HCT116 (cell line): ENCODE measurements at regions not wholly inside any gene's neighbourhood (a gene's known extent, or its start where the extent isn't known, plus 50 kb on each side); places are given as distances from the start of the nearest gene placed in this dataset.

Source experiments
- ATAC-seq: fragments of 200-7000 bp; cut with Tn5 transposase; 2 replicates; pipeline ENCODE4 v1.9.1; 2020; ENCODE audit warnings: mild to moderate bottlenecking, moderate library complexity
- BruUV-seq: library from RNA; stranded (reverse); fragments of 400-500 nt; replicated peaks from 2 replicates; lab custom pipeline; 2021; lab: Mats Ljungman, UMichigan
- CTCF ChIA-PET: fragments of 300-600 bp; sonication (Branson Sonifier 250); formaldehyde crosslinking; loops from one replicate; lab custom pipeline; 2021; ENCODE audit warnings: antibody characterized with exemption; lab: Charles Lee
- POLR2A ChIA-PET: fragments of 300-600, 350-600 bp; sonication (Branson Sonifier 250); formaldehyde crosslinking; loops from one replicate; lab custom pipeline; 2021; ENCODE audit warnings: antibody characterized with exemption; lab: Charles Lee
- RAD21 ChIA-PET, 2 experiments: fragments of 300-600 bp; sonication (Branson Sonifier 250); formaldehyde crosslinking; loops; one replicate each; lab custom pipeline; 2023; ENCODE audit warnings: low total read pairs in 2 of 2; ENCODE audit not compliant: uncharacterized antibody in 2 of 2, unreplicated experiment in 2 of 2, low non-redundant PET in 1 of 2; lab: Charles Lee
- DNase-seq: peaks from one replicate; pipeline ENCODE4 v3.0.0-alpha.2; 2010; ENCODE audit warnings: low read depth, low spot score
- H2AFZ ChIP-seq: fragments of 200-600 bp; shearing (Covaris generic), sonication (generic); 2 replicates; pipeline ENCODE4 v1.6.1; 2017; ENCODE audit warnings: low read depth, mixed run types, mixed read lengths, antibody characterized with exemption, low read length; ENCODE audit not compliant: poor library complexity, severe bottlenecking
- H3K27ac ChIP-seq: 2 replicates; pipeline ENCODE4 v1.5.1; 2012; ENCODE audit warnings: low read depth, low read length
- H3K27me3 ChIP-seq: fragments of 200-600 bp; sonication (generic); 2 replicates; pipeline ENCODE4 v1.6.1; 2016; ENCODE audit warnings: mixed run types, low read length, mixed read lengths; ENCODE audit not compliant: insufficient read depth
- H3K36me3 ChIP-seq, 2 experiments: fragments of 200-500 bp in 1 of 2; fragments of 200-600 bp in 1 of 2; sonication (Bioruptor generic) in 1 of 2; sonication (generic) in 1 of 2; 2 replicates each; pipeline versions ENCODE4 v1.5.1 to v1.6.1; 2014 to 2016; ENCODE audit warnings: low read length in 2 of 2, inconsistent platforms in 1 of 2, mixed read lengths in 1 of 2, mixed run types in 1 of 2; ENCODE audit not compliant: insufficient read depth in 2 of 2, control insufficient read depth in 1 of 2
- H3K4me1 ChIP-seq, 2 experiments: fragments of 200-600 bp in 1 of 2; sonication (generic) in 1 of 2; 2 replicates each; pipeline versions ENCODE4 v1.5.1 to v1.6.1; 2012 to 2017; ENCODE audit warnings: low read length in 2 of 2, inconsistent platforms in 1 of 2, mild to moderate bottlenecking in 1 of 2, mixed read lengths in 1 of 2, mixed run types in 1 of 2, moderate library complexity in 1 of 2; ENCODE audit not compliant: insufficient read depth in 2 of 2, control insufficient read depth in 1 of 2
- H3K4me2 ChIP-seq: fragments of 200-600 bp; sonication (generic); 2 replicates; pipeline ENCODE4 v1.6.1; 2017; ENCODE audit warnings: mixed run types, low read length, mixed read lengths
- H3K4me3 ChIP-seq, 2 experiments: fragments of 200-600 bp in 1 of 2; sonication (generic) in 1 of 2; replicated peaks in 1 of 2; 2 replicates each; pipeline ENCODE4 v1.5.1; 2011 to 2016; ENCODE audit warnings: low read length in 2 of 2, control low read depth in 1 of 2, low read depth in 1 of 2, mild to moderate bottlenecking in 1 of 2, mixed read lengths in 1 of 2, mixed run types in 1 of 2
- H3K79me2 ChIP-seq: fragments of 200-600 bp; sonication (generic); 2 replicates; pipeline ENCODE4 v1.6.1; 2017; ENCODE audit warnings: mild to moderate bottlenecking, mixed run types, low read length, moderate library complexity, mixed read lengths; ENCODE audit not compliant: insufficient read depth
- H3K9ac ChIP-seq: fragments of 200-600 bp; sonication (generic); 2 replicates; pipeline ENCODE4 v1.6.1; 2016; ENCODE audit warnings: low read length, mixed read lengths
- H3K9me2 ChIP-seq: fragments of 200-600 bp; sonication (generic), shearing (Covaris generic); 2 replicates; pipeline ENCODE4 v1.6.1; 2017; ENCODE audit warnings: mixed run types, mild to moderate bottlenecking, moderate library complexity; ENCODE audit not compliant: insufficient read depth
- H3K9me3 ChIP-seq, 2 experiments: fragments of 200-500 bp in 1 of 2; fragments of 200-600 bp in 1 of 2; sonication (Bioruptor generic) in 1 of 2; sonication (generic) in 1 of 2; 2 replicates each; pipeline ENCODE4 v1.6.1; 2014 to 2017; ENCODE audit warnings: low read length in 2 of 2, mixed read lengths in 2 of 2, inconsistent platforms in 1 of 2, low read depth in 1 of 2, mild to moderate bottlenecking in 1 of 2, mixed run types in 1 of 2, moderate library complexity in 1 of 2; ENCODE audit not compliant: control insufficient read depth in 1 of 2, insufficient read depth in 1 of 2
- H4K20me1 ChIP-seq: fragments of 200-600 bp; sonication (generic), shearing (Covaris generic); 2 replicates; pipeline ENCODE4 v1.6.1; 2017; ENCODE audit warnings: mixed run types, mild to moderate bottlenecking, moderate library complexity; ENCODE audit not compliant: insufficient read depth
- CEBPB ChIP-seq: IDR thresholded peaks from 2 replicates; pipeline ENCODE4 v1.6.1; 2012; ENCODE audit warnings: low read depth
- ELF1 ChIP-seq: IDR thresholded peaks from 2 replicates; pipeline ENCODE4 v1.6.1; 2012; ENCODE audit warnings: low read depth, borderline replicate concordance
- EZH2 ChIP-seq: fragments of 200-600 bp; sonication (generic); IDR thresholded peaks from 2 replicates; pipeline ENCODE4 v1.6.1; 2017; ENCODE audit warnings: antibody characterized with exemption, mixed run types
- EZH2phosphoT487 ChIP-seq: fragments of 200-600 bp; IDR thresholded peaks from 2 replicates; pipeline ENCODE4 v1.6.1; 2018; ENCODE audit warnings: antibody characterized with exemption, borderline replicate concordance
- JUND ChIP-seq: IDR thresholded peaks from 2 replicates; pipeline ENCODE4 v1.6.1; 2012
- POLR2A ChIP-seq: IDR thresholded peaks from 2 replicates; pipeline ENCODE4 v1.7.0; 2011; ENCODE audit warnings: borderline replicate concordance; ENCODE audit not compliant: insufficient read depth, insufficient read length; ENCODE audit errors: extremely low read depth
- POLR2AphosphoS5 ChIP-seq: IDR thresholded peaks from 2 replicates; pipeline ENCODE4 v1.6.1; 2011; ENCODE audit warnings: mild to moderate bottlenecking, low read depth, low read length, moderate library complexity
- RAD21 ChIP-seq: IDR thresholded peaks from 2 replicates; pipeline ENCODE4 v1.6.1; 2012; ENCODE audit warnings: low read depth, mild to moderate bottlenecking
- SP1 ChIP-seq: IDR thresholded peaks from 2 replicates; pipeline ENCODE4 v1.6.1; 2012; ENCODE audit warnings: low read depth
- SRF ChIP-seq: IDR thresholded peaks from 2 replicates; pipeline ENCODE4 v1.6.1; 2012; ENCODE audit warnings: low read depth
- ZNF274 ChIP-seq: fragments of 200-500 bp; sonication (Bioruptor generic); IDR thresholded peaks from 2 replicates; pipeline ENCODE4 v1.6.1; 2014; ENCODE audit warnings: mild to moderate bottlenecking, low read depth, low read length, inconsistent platforms
- intact Hi-C: fragments of 100-400 bp; cut with micrococcal nuclease; formaldehyde crosslinking; loops from 2 replicates; pipeline ENCODE4 v1.10.0; 2022
- TF ChIP-seq, protein P1 (sequence below), 3 experiments: fragments of 200-600 bp in 1 of 3; sonication (generic) in 1 of 3; IDR thresholded peaks in 2 of 3; conservative IDR thresholded peaks in 1 of 3; 2 replicates each; pipeline ENCODE4 v1.5.1; 2012 to 2017; ENCODE audit warnings: low read depth in 2 of 3, low read length in 2 of 3, antibody characterized with exemption in 1 of 3, borderline replicate concordance in 1 of 3, control low read depth in 1 of 3, mild to moderate bottlenecking in 1 of 3, mixed read lengths in 1 of 3, mixed run types in 1 of 3, moderate library complexity in 1 of 3; ENCODE audit not compliant: insufficient read depth in 1 of 3
- TF ChIP-seq, protein P2 (sequence below): IDR thresholded peaks from 2 replicates; pipeline ENCODE4 v1.6.1; 2012

DNA sequence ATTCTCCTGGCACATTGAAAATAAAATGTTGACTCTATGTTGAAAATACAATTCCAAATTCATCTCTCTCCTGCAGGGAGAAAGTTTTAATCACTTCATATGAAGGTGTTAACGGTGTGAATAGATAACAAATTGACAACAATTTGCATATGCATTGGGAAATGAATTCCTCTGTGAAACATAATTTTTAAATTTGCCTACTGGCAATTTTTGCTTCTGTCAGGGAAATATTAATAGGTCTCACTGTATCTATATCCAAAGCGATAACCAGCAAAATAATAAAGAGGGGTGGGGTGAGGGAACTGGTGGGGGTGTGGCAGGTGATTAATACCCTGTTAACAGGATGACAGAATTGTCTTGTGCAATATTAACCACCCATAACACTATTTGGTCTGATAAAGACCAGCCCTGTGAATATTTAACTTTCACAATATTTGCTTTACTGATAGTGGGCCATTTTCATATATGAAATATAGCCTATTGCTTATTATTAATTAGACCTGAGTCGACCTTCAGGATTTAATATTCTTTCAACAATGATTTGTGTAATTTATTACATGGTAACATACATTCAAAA lies 239.0 kb upstream of the SSTR1 start:
- no peaks in the 10 kb centered on the region for H3K4me1 ChIP-seq
- TF ChIP-seq CEBPB (no peak), ELF1 (no peak), EZH2phosphoT487 (no peak), POLR2A (no peak), ZNF274 (no peak), POLR2AphosphoS5 (no peak), JUND (no peak), EZH2 (no peak), RAD21 (no peak), SRF (no peak), SP1 (no peak)
- TF ChIP-seq, protein P1, sequence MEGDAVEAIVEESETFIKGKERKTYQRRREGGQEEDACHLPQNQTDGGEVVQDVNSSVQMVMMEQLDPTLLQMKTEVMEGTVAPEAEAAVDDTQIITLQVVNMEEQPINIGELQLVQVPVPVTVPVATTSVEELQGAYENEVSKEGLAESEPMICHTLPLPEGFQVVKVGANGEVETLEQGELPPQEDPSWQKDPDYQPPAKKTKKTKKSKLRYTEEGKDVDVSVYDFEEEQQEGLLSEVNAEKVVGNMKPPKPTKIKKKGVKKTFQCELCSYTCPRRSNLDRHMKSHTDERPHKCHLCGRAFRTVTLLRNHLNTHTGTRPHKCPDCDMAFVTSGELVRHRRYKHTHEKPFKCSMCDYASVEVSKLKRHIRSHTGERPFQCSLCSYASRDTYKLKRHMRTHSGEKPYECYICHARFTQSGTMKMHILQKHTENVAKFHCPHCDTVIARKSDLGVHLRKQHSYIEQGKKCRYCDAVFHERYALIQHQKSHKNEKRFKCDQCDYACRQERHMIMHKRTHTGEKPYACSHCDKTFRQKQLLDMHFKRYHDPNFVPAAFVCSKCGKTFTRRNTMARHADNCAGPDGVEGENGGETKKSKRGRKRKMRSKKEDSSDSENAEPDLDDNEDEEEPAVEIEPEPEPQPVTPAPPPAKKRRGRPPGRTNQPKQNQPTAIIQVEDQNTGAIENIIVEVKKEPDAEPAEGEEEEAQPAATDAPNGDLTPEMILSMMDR (IDR thresholded peaks at IDR 0.05 in 2 of 3, conservative IDR thresholded peaks at IDR 0.05 in 1 of 3; ENCODE audit: borderline replicate concordance in 1 of 3, insufficient read depth in 1 of 3, low read depth in 2 of 3, low read length in 2 of 3), result no peak
- TF ChIP-seq, protein P2, sequence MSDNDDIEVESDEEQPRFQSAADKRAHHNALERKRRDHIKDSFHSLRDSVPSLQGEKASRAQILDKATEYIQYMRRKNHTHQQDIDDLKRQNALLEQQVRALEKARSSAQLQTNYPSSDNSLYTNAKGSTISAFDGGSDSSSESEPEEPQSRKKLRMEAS, result no peak
- TF ChIP-seq, all 23 proteins: peak for 0
- Histone ChIP-seq H3K9ac (no peak overlapping the region), H2AFZ (no peak overlapping the region), H4K20me1 (no peaks in the 10 kb centered on the region), H3K4me3 (no peak overlapping the region), H3K27me3 (no peaks in the 10 kb centered on the region), H3K27ac (no peak overlapping the region), H3K36me3 (no peaks in the 10 kb centered on the region), H3K4me2 (no peak overlapping the region), H3K9me2 (no peaks in the 10 kb centered on the region), H3K9me3 (no peaks in the 10 kb centered on the region), H3K79me2 (no peaks in the 10 kb centered on the region)
- intact Hi-C loops, result no loop called here
- ATAC-seq (no peak), DNase-seq (no peak)
- CTCF ChIA-PET, result no interaction called here
- RAD21 ChIA-PET, result no interaction called here
- no TSS peak for BruUV-seq
- POLR2A ChIA-PET, result no interaction called here
